HG02588 (cell line): ENCODE measurements at regions not wholly inside any gene's neighbourhood (a gene's known extent, or its start where the extent isn't known, plus 50 kb on each side); places are given as distances from the start of the nearest gene placed in this dataset.

Experiments
- ATAC-seq: cut with Tn5 transposase; IDR thresholded peaks from one replicate; pipeline ENCODE4 v1.9.1; 2021; ENCODE audit warnings: mild to moderate bottlenecking, moderate library complexity; ENCODE audit not compliant: unreplicated experiment

DNA sequence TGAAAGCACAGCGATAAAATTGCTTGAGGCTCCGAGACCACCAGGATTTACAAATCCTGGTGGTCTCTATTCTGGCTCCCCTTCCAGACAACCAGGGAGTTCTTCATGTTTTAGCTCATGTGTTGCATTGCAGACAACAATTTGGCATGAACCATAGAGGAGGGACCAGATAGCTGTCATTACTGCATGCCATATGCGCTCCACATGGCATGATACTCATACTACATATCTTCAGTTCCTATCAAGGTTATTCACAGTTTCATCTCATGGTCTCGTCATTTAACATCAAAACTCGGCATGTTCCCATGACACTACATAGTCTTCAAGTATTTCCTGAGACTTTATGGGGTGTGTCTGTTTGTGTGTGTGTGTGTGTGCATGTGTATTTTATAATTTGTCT lies 220.3 kb downstream of the OR13H1 start:
- no peak for ATAC-seq

DNA sequence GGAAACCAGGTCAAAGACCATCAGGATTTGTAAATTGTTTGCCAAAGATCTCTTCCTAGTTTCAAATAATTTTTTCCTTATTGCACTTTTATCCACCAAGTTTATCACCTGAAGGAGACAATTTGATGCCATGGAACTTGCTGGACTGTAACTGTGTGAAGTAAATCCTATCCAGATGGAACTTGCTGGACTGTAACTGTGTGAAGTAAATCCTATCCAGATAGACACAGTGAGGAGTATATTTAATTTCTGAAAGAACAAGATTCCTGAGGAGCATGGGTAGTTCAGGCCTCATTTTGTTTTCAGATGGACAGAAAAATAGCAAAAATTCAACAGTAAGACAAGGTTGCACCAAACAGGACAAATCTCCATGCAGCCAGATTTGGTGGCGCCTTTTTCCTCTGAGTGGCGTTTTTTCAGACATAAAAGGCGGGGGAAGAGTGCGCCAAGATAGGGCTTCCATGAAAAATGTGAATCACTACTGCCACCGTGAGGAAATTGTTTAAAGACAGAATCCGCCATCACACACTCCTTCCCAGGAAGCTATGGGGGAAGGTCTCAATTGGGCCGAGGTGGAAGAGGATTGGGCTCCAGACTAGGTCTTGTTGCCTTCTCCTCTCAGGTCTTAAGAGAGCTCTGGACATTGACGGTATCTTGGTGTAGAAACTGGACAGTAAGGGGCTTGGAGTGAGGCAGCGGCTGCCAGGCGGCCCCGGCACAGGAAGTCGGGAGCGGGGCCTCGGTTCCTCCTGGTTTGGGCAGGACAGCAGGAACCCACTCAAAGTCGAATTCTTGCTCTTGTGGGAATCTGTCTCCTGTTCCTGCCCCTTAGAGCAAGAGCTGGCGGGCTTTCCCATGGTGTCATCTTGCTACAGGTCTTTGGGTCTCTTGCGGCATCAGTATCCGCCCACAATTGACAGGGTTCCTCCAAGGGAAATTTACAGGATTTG lies 234.7 kb downstream of the OR13H1 start:
- no peak for ATAC-seq

GRCh38 chrX:131779306-131779705 lies 235.4 kb downstream of the OR13H1 start:
- no peak for ATAC-seq

- ATAC-seq: no peak
Observed at GRCh38 chrX:131779741-131780140, 235.9 kb downstream of the OR13H1 start.

GRCh38 chrX:131782646-131783045 lies 238.8 kb downstream of the OR13H1 start:
- ATAC-seq: no peak

GRCh38 chrX:131783555-131784308 lies 239.4 kb upstream of the STK26 start:
- ATAC-seq: no peak

- no peak for ATAC-seq
Observed at GRCh38 chrX:131789664-131790063, 233.4 kb upstream of the STK26 start.

- no peak for ATAC-seq
Observed at GRCh38 chrX:131791608-131792355, 231.3 kb upstream of the STK26 start.

DNA sequence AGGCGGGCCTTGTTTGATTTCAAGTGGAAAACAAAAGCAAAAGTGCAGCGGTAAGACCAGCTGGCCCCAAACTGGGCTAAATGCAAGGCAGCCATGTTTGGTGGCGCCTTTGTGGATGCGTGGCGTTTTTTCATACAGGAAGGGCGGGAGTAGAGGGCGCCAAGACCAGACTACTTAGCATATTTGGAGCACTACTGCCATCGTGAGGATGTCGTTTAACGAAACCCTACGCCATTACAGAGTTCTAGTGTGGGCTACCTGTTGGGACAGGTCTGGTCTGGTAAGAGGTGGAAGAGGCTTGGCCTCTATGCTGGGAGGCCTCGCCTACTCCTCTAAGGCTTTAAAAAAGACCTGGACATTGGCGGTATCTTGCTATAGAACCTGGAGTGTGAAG lies 230.7 kb upstream of the STK26 start:
- ATAC-seq: no peak

DNA sequence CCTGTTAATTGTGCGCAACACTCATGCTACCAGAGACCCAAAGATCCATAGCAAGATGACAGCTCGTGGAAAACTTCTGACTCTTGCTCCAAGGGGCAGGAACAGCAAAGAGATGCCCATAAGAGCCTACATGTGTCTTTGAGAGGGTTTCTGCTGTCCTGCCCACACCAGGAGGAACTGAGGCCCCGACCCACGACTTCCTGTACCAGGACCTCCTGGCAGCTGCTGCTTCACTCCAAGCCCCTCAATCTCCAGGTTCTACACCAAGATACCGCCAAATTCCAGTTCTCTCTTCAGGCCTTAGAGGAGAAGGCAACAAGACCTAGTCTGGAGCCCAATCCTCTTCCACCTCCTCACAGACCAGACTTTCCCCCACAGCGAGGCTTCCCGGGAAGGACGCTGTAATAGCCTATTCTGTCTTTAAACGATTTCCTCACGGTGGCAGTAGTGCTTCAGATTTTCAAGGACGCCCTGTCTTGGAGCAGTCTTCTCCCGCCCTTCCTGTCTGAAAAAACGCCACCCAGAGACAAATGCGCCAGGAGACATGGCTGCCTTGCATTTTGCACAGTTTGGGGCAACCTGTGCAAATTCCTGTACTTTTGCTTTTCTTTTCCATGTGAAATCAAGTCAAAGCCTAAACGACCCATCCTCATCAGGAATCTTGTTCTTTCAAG lies 230.2 kb upstream of the STK26 start:
- ATAC-seq: no peak

- no peak for ATAC-seq
Observed at GRCh38 chrX:131795442-131796229, 227.5 kb upstream of the STK26 start.

- ATAC-seq: no peak
Observed at GRCh38 chrX:131801066-131801465, 222.0 kb upstream of the STK26 start.

DNA sequence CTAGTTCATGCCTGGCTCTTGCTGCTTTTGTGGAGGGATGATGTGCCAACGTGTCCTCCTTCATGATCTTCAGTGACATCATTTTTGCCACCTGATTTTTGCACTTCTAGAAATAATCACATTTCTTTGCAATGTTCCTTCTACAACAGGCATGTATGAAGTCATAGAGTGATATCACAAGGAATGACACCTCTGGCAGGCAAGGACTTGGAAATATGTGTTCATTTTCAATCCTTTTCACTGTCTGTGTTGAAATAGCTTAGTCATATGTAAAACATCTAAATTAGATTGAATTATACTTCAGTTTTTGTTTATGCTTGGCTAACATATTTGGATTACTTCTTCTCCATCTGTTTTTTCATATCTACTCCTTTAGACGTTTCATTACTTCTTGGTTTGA lies 221.2 kb upstream of the STK26 start:
- ATAC-seq: no peak

GRCh38 chrX:131802836-131803626 lies 220.1 kb upstream of the STK26 start:
- no peak for ATAC-seq

GRCh38 chrX:131812847-131813825 lies 210.0 kb upstream of the STK26 start:
- peak; percentile 95 for ATAC-seq

DNA sequence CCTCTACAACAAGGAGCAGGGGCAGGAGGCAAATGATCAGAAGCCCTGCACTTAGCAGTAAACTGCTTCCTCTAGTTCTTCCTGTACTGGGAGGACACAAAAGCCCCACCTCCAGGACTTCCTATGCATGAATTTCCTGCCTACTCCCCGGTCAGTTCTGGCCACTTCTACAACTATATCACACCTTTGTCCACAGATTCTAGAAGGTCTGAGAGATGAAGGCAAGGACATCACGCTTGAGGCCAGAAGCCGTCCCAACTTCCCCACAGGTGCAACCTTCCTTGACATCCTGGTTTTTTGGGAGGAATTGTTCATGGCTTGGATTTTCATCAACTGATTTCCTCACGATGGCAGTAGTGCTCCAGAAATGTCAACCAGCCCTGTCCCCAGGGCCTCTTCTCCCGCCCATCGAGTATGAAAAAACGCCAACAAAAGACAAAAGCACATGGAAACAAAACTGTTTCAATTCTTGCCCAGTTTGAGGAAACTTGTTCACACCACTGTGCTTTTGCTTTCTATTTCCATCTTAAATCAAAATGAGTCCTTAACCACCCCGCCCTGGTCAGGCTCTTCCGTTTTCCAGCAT lies 206.5 kb upstream of the STK26 start:
- no peak for ATAC-seq

DNA sequence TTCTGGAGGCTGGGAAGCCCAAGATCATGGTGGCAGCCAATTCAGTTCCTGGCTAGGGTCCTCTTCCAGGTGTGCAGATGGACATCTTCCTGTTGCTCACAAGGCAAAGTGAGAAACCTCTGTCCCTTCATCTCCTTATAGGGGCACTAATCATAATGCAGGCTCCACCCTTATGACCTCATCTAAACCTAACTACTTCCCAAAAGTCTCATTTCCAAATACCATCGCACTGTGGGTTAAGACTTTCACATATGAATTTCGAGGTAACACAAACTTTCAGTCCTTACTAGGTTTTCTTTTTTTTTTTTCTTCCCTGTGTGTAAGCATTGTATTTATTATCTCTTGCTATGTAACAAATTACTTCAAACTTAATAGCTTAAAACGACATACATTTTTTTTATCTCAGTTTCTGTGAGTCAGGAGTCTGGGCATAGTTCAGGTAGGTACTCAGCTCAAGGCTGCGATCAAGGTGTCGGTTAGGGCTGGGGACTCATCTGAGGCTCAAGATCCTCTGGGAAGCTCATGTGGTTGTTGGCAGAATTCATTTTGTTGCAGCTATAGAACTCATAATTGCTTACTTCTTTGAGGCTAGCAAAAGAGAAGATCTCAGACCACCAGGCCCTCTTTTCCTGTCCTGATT lies 204.7 kb upstream of the STK26 start:
- ATAC-seq: no peak
